ENCODE measurements at regions not wholly inside any gene's neighbourhood (a gene's known extent, or its start where the extent isn't known, plus 50 kb on each side); places are given as distances from the start of the nearest gene placed in this dataset.

- TF ChIP-seq POLR2A (IDR thresholded peaks at IDR 0.05), result no peak
- TF ChIP-seq CTCF (IDR thresholded peaks at IDR 0.05), result no peak
- no peak for TF ChIP-seq POLR2AphosphoS5 (IDR thresholded peaks at IDR 0.05)
Measured at GRCh38 chr6:155549028-155549798, 93.6 kb upstream of the NOX3 start.

All from prostate gland (tissue), 2 donors.